ENCODE measurements at regions not wholly inside any gene's neighbourhood (a gene's known extent, or its start where the extent isn't known, plus 50 kb on each side); places are given as distances from the start of the nearest gene placed in this dataset.

GRCh38 chr16:5789033-5789432 is 691.4 kb upstream of the EEF2KMT start:
- TF ChIP-seq POLR2AphosphoS5 (IDR thresholded peaks at IDR 0.05; ENCODE audit: low read depth, low read length) = no peak
- no peak for TF ChIP-seq REST (IDR thresholded peaks at IDR 0.05; ENCODE audit: insufficient read depth in 1 of 2, low read depth in 2 of 2, low read length in 2 of 2)
- TF ChIP-seq SIN3A (IDR thresholded peaks at IDR 0.05; ENCODE audit: borderline replicate concordance, insufficient read depth, low read length) = no peak
